SK-N-SH (cell line): ENCODE measurements at regions not wholly inside any gene's neighbourhood (a gene's known extent, or its start where the extent isn't known, plus 50 kb on each side); places are given as distances from the start of the nearest gene placed in this dataset.

Experiments used
- CTCF ChIA-PET: fragments of 300-600, 350-600 bp; formaldehyde crosslinking; extraction: SDS; loops from one replicate; lab custom pipeline; 2021; lab: Yijun Ruan, JAX
- POLR2A ChIA-PET: fragments of 350-600 bp; sonication (Branson Sonifier 250); formaldehyde crosslinking; extraction: SDS; loops from one replicate; lab custom pipeline; 2020; ENCODE audit warnings: antibody characterized with exemption, inconsistent platforms; lab: Yijun Ruan, JAX
- DNase-seq: peaks from one replicate; pipeline ENCODE4 v3.0.0; 2012
- H2AFZ ChIP-seq: fragments of 200-600 bp; sonication (generic); 2 replicates; pipeline ENCODE4 v1.8.1; 2016; ENCODE audit warnings: antibody characterized with exemption, mild to moderate bottlenecking, low read depth
- H3F3A ChIP-seq: fragments of 200-600 bp; sonication (generic); replicated peaks from 2 replicates; pipeline ENCODE3; 2016; ENCODE audit warnings: antibody characterized with exemption, mild to moderate bottlenecking; ENCODE audit not compliant: insufficient read depth
- H3K27ac ChIP-seq, 2 experiments: fragments of 200-500 bp in 1 of 2; fragments of 200-600 bp in 1 of 2; sonication (Bioruptor generic) in 1 of 2; sonication (generic), shearing (Covaris generic) in 1 of 2; 2 replicates each; pipeline versions ENCODE4 v1.5.1 to v1.6.1; 2014 to 2016; ENCODE audit warnings: low read depth in 2 of 2, inconsistent platforms in 1 of 2, low read length in 1 of 2, mild to moderate bottlenecking in 1 of 2, mixed read lengths in 1 of 2
- H3K27me3 ChIP-seq: fragments of 200-600 bp; sonication (generic), shearing (Covaris generic); 2 replicates; pipeline ENCODE4 v1.6.1; 2016; ENCODE audit warnings: mixed run types; ENCODE audit not compliant: insufficient read depth
- H3K36me3 ChIP-seq, 2 experiments: fragments of 200-500 bp in 1 of 2; fragments of 200-600 bp in 1 of 2; sonication (Bioruptor generic) in 1 of 2; sonication (generic) in 1 of 2; replicated peaks in 1 of 2; 2 replicates each; pipeline versions ENCODE3 to v1.5.1; 2014 to 2016; ENCODE audit warnings: low read length in 1 of 2, mild to moderate bottlenecking in 1 of 2; ENCODE audit not compliant: insufficient read depth in 2 of 2, control insufficient read depth in 1 of 2
- H3K4me1 ChIP-seq, 2 experiments: fragments of 200-500 bp in 1 of 2; fragments of 200-600 bp in 1 of 2; sonication (Bioruptor generic) in 1 of 2; sonication (generic), shearing (Covaris generic) in 1 of 2; 2 replicates each; pipeline versions ENCODE4 v1.5.1 to v1.6.1; 2014 to 2016; ENCODE audit warnings: low read depth in 1 of 2, low read length in 1 of 2, mixed run types in 1 of 2; ENCODE audit not compliant: insufficient read depth in 2 of 2, control insufficient read depth in 1 of 2
- H3K4me2 ChIP-seq: fragments of 200-600 bp; sonication (generic), shearing (Covaris generic); 2 replicates; pipeline ENCODE4 v1.6.1; 2017; ENCODE audit warnings: mixed run types
- H3K4me3 ChIP-seq, 2 experiments: fragments of 200-500 bp in 1 of 2; fragments of 200-600 bp in 1 of 2; sonication (Bioruptor generic) in 1 of 2; sonication (generic), shearing (Covaris generic) in 1 of 2; 2 replicates each; pipeline versions ENCODE4 v1.5.1 to v1.8.1; 2014 to 2016; ENCODE audit warnings: low read depth in 2 of 2, inconsistent platforms in 1 of 2, low read length in 1 of 2, mild to moderate bottlenecking in 1 of 2, mixed read lengths in 1 of 2, moderate library complexity in 1 of 2
- H3K79me2 ChIP-seq: fragments of 200-600 bp; sonication (generic); 2 replicates; pipeline ENCODE4 v1.8.1; 2017; ENCODE audit warnings: mild to moderate bottlenecking; ENCODE audit not compliant: insufficient read depth
- H3K9ac ChIP-seq: fragments of 200-600 bp; sonication (generic); 2 replicates; pipeline ENCODE4 v1.6.1; 2017; ENCODE audit warnings: mixed run types
- H3K9me2 ChIP-seq: fragments of 200-600 bp; sonication (generic); 2 replicates; pipeline ENCODE4 v1.6.1; 2017; ENCODE audit warnings: mixed run types
- H3K9me3 ChIP-seq: fragments of 200-600 bp; sonication (generic); 2 replicates; pipeline ENCODE4 v1.6.1; 2017; ENCODE audit warnings: mixed run types, mild to moderate bottlenecking, moderate library complexity
- H4K20me1 ChIP-seq: fragments of 200-600 bp; sonication (generic); 2 replicates; pipeline ENCODE4 v1.6.1; 2017; ENCODE audit warnings: mild to moderate bottlenecking, mixed run types; ENCODE audit not compliant: insufficient read depth
- CHD2 ChIP-seq: fragments of 150-350 bp; IDR thresholded peaks from 2 replicates; pipeline ENCODE4 v1.6.1; 2018; ENCODE audit warnings: low read length; ENCODE audit not compliant: partially characterized antibody
- CTCF ChIP-seq: fragments of 200-600 bp; sonication (generic); IDR thresholded peaks from 2 replicates; pipeline ENCODE4 v1.6.1; 2017; ENCODE audit warnings: antibody characterized with exemption, mild to moderate bottlenecking, moderate library complexity
- ELF1 ChIP-seq: IDR thresholded peaks from 2 replicates; pipeline ENCODE4 v1.4.0; 2012
- EP300 ChIP-seq, 2 experiments: IDR thresholded peaks; 2 replicates each; pipeline versions ENCODE4 v1.4.0 to v1.6.1; 2012; ENCODE audit warnings: borderline replicate concordance in 1 of 2, low read depth in 1 of 2, low read length in 1 of 2
- EZH2phosphoT487 ChIP-seq: fragments of 200-600 bp; sonication (generic); IDR thresholded peaks from 2 replicates; pipeline ENCODE4 v1.6.1; 2017; ENCODE audit warnings: low read depth, mixed run types, mild to moderate bottlenecking, antibody characterized with exemption, moderate library complexity, borderline replicate concordance
- FOXM1 ChIP-seq: IDR thresholded peaks from 2 replicates; pipeline ENCODE4 v1.4.0; 2012; ENCODE audit warnings: low read depth, mild to moderate bottlenecking
- GATA2 ChIP-seq: sonication (generic); formaldehyde crosslinking; IDR thresholded peaks from 2 replicates; pipeline ENCODE4 v1.5.0; 2020; ENCODE audit warnings: mild to moderate bottlenecking, missing genetic modification reagents
- MEF2A ChIP-seq: IDR thresholded peaks from 2 replicates; pipeline ENCODE4 v1.4.0; 2012; ENCODE audit warnings: low read depth, borderline replicate concordance
- PBX3 ChIP-seq: IDR thresholded peaks from 2 replicates; pipeline ENCODE4; 2012
- RAD21 ChIP-seq: IDR thresholded peaks from 2 replicates; pipeline ENCODE4 v1.6.1; 2012; ENCODE audit warnings: mild to moderate bottlenecking, low read length
- SIN3A ChIP-seq: IDR thresholded peaks from 2 replicates; pipeline ENCODE4 v1.6.1; 2012; ENCODE audit warnings: low read depth, mild to moderate bottlenecking, low read length, moderate library complexity, borderline replicate concordance
- SMC3 ChIP-seq: IDR thresholded peaks from 2 replicates; pipeline ENCODE4 v1.6.1; 2012; ENCODE audit warnings: low read depth, low read length, improper control_type of control experiment
- TAF1 ChIP-seq: IDR thresholded peaks from 2 replicates; pipeline ENCODE4 v1.6.1; 2012; ENCODE audit warnings: low read depth, mild to moderate bottlenecking, low read length, moderate library complexity, borderline replicate concordance
- TCF12 ChIP-seq: IDR thresholded peaks from 2 replicates; pipeline ENCODE4 v1.4.0; 2012
- USF1 ChIP-seq: IDR thresholded peaks from 2 replicates; pipeline ENCODE4 v1.4.0; 2012; ENCODE audit warnings: low read depth, borderline replicate concordance
- YY1 ChIP-seq: IDR thresholded peaks from 2 replicates; pipeline ENCODE4 v1.4.0; 2012; ENCODE audit warnings: low read depth, mild to moderate bottlenecking
- WGBS: methylation state at CpG from one replicate; pipeline ENCODE4 v1.1.6; 2017; ENCODE audit warnings: low lambda C conversion rate; 5-methylcytosine and 5-hydroxymethylcytosine counted together

GRCh38 chr4:125527681-125528080 lies 212.9 kb downstream of the FAT4 start:
- ChIA-PET CTCF (interaction anchor here (0.6 to 1.2 kb wide), 2 partner anchors 11 to 215 kb away, joined by 3 read pairs; no protein-coding TSS in a partner anchor), POLR2A (no interaction called here)
- WGBS = 19% methylated on average over 1 of the region's 1 CpG
- Histone ChIP-seq H3K9ac (no peak overlapping the region), H3F3A (no peaks in the 10 kb centered on the region), H4K20me1 (no peaks in the 10 kb centered on the region), H3K79me2 (no peaks in the 10 kb centered on the region), H2AFZ (no peak overlapping the region), H3K4me1 (no peaks in the 10 kb centered on the region; a peak in 1 of 4 replicates), H3K36me3 (no peaks in the 10 kb centered on the region), H3K27ac (no peak overlapping the region), H3K27me3 (no peaks in the 10 kb centered on the region), H3K4me3 (no peak overlapping the region), H3K4me2 (no peak overlapping the region), H3K9me2 (no peaks in the 10 kb centered on the region), H3K9me3 (no peaks in the 10 kb centered on the region)
- no peak for DNase-seq
- no peak for TF ChIP-seq USF1
- no peak for TF ChIP-seq PBX3
- no peak for TF ChIP-seq MEF2A
- TF ChIP-seq ELF1 = no peak
- no peak for TF ChIP-seq TCF12
- no peak for TF ChIP-seq GATA2
- TF ChIP-seq CTCF = no peak
- TF ChIP-seq YY1 = no peak
- TF ChIP-seq SIN3A = no peak
- no peak for TF ChIP-seq FOXM1
- TF ChIP-seq RAD21 = no peak
- no peak for TF ChIP-seq EP300 (IDR thresholded peaks at IDR 0.05; ENCODE audit: borderline replicate concordance in 1 of 2, low read depth in 1 of 2, low read length in 1 of 2)
- TF ChIP-seq TAF1 = no peak
- no peak for TF ChIP-seq SMC3
- TF ChIP-seq CHD2 = no peak

GRCh38 chr4:125529071-125529470 lies 214.3 kb downstream of the FAT4 start:
- Histone ChIP-seq H2AFZ (no peak overlapping the region), H3K4me3 (no peak overlapping the region), H3K79me2 (no peaks in the 10 kb centered on the region), H4K20me1 (no peaks in the 10 kb centered on the region), H3K9ac (no peak overlapping the region), H3K36me3 (no peaks in the 10 kb centered on the region), H3K9me2 (no peaks in the 10 kb centered on the region), H3F3A (no peaks in the 10 kb centered on the region), H3K9me3 (no peaks in the 10 kb centered on the region), H3K27me3 (no peaks in the 10 kb centered on the region), H3K27ac (no peak overlapping the region), H3K4me1 (no peaks in the 10 kb centered on the region; a peak in 1 of 4 replicates), H3K4me2 (no peak overlapping the region)
- ChIA-PET POLR2A (no interaction called here), CTCF (interaction anchor here (0.7 kb wide), 1 partner anchor 26 kb away, joined by 3 read pairs; no protein-coding TSS in a partner anchor)
- TF ChIP-seq EZH2phosphoT487 = no peak
- 61% methylated on average over 2 of the region's 2 CpGs for WGBS
- DNase-seq = no peak
